GM19328 (cell line): ENCODE measurements at regions not wholly inside any gene's neighbourhood (a gene's known extent, or its start where the extent isn't known, plus 50 kb on each side); places are given as distances from the start of the nearest gene placed in this dataset.

Experiments used
- ATAC-seq: cut with Tn5 transposase; IDR thresholded peaks from one replicate; pipeline ENCODE4 v1.9.1; 2021; ENCODE audit warnings: mild to moderate bottlenecking, moderate library complexity; ENCODE audit not compliant: unreplicated experiment

- no peak for ATAC-seq
Observed at GRCh38 chr20:39624316-39624715, 662.2 kb downstream of the DHX35 start.

DNA sequence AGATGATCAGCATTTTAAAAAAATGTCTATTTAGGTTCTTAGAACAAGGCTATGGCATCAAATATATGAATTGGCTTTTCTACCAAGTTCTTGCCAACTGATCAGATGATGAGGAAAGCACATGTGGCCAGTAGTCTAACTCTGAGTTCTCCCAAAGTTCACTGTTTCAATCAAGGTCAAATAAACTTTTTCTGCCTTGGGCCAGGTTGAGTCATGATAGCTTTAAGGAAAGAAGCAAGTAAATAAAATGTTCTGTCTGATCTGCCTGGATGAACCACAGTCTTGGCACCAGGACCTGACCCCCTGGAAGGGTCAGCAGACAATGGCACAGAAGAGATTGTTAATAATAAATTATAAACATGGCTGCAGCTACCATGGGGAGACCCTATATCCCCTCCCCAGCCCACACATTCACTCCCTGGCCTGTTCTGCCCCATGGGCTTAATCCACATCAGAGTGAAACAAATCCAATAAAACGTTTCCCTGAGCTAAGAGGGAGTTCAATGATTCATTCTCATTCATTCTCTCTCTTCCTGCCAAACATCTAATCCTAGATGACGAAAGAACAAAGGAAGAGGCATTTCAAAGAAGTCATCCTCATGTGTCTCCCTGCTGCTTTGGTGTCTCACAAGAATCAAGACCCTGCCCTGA, 661.6 kb downstream of the DHX35 start:
- ATAC-seq, result no peak

DNA sequence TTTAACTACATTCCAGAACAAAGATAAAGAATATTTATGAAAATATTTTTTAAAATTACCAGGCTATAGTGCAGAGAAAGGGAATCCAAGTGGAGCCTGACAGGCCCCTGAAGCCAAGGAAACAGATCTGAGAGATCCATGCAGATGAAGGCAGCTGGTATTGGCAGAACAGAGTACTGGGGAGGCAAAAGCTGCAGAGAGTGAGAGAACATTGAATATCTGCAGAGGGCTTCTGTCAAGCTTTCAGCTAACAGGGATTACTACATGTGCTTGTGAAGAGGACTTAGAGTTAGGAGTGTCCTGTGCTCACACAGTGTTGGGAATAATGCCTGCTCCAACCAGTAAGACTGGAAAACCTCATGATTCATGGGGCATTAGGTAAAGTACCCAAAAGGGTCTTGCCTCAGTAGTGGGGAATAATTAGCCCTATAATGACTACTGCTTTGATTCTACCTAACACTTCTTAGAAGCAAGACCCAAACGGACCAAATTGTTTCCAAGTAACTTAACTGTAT, 657.2 kb downstream of the DHX35 start:
- no peak for ATAC-seq

DNA sequence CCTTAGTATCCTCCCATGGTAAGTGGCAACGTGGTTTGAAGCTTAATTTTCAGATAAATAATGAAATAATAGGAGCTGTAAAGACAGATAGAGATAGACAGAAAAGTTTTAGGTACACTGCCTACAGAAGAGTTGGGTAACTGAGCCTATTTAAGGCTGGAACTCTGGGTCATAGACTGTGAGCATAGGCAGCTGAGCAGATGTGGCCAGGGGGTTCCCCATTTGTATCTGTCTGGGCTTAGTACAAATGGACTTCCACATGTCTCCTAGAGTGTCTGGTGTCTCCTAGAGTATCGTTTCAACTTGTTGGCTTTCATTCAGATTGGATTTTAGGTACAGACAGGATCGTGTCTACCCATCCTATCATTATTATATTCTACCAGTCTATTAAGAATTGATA, 649.8 kb downstream of the DHX35 start:
- ATAC-seq, result no peak

DNA sequence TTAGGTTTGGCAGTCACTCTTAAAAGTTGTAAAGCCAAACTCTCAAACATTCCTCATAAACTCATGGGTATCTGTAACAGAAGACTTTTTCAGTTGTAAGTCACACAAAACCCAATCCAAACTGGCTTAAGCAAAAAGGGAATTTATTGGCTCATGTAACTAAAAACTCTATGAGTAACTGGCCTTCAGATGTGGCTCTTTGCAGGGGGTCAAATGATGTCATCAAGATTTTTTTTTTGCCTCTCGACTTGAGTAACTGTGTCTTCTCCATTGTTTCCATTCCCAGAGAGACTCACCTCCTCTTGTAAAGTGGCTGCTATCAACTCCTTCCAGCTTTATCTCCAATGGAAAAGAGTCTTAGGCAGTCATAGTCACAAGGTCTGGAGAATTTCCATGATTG, 645.0 kb downstream of the DHX35 start:
- no peak for ATAC-seq

DNA sequence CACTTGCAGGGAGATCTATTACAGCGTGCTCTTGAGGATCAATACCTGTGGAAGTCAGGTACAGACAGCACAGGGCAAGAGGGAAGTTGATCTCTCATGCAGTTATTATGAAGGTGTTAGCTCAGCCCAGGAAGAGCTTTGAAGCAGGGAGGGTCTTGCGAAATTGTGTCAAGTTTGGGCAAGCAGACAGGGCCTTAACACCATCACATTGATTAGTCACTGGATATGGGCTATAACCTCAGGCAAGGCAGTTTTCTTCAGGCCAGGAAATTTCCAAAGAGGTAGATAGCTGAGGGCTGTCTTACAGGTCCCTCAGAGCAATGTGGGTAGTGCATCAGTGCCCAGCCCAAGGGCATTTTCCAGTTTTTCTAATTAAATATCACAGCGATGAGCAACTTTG, 643.8 kb downstream of the DHX35 start:
- no peak for ATAC-seq

- ATAC-seq, result no peak
Observed at GRCh38 chr20:39605361-39605760, 643.2 kb downstream of the DHX35 start.

- ATAC-seq, result no peak
Observed at GRCh38 chr20:39603219-39603618, 641.1 kb downstream of the DHX35 start.

DNA sequence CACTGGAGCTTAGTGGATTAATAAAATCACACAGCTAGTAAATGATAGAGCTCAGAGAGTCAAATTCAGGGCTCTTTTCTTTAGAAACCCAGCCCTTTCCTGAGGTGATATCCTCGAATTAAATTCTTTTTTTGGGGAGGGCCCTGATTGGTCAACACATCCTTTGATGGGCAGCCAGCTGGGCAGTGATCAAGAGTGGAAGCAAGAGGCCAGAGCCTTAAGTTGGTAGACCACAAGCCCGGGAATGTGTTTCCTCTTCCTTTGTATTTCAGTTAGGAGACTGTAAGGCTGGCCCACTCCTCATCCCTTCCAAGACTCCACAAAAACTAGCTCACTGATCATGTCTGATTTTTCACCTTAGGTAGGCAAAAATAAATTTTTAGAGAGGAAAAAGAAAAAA, 640.5 kb downstream of the DHX35 start:
- ATAC-seq, result no peak

DNA sequence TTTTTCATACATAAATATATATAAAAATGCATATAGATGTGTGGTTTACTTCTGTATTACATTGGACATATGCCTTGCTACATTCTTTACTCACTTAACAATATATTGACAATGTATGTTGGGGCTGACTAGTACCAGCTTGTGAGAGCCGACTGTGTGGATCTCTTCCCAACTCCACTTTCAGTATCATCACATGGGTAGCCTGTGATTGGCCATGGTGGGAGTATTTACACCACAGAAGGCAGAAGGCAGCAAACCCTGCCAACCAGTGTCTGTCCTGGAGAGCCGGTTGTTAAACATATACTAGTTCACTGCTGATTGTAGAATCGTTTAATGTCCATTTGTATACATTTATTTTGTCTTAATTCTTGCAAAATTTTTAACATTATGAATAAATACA, 638.7 kb downstream of the DHX35 start:
- no peak for ATAC-seq

DNA sequence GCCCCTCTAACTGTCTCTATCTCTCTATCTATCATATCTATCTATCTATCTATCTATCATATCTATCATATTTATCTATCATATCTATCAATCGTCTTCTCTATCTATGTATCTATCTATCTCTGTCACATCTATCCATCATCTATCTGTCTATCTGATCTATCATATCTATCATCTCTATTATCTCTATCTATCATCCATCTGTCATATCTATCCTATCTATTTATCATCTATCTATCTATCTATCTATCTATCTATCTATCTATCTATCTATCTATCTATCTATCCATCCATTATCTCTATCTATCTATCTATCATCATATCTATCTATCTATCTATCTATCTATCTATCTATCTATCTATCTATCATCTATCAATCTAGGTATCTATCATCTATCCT, 638.0 kb downstream of the DHX35 start:
- no peak for ATAC-seq

DNA sequence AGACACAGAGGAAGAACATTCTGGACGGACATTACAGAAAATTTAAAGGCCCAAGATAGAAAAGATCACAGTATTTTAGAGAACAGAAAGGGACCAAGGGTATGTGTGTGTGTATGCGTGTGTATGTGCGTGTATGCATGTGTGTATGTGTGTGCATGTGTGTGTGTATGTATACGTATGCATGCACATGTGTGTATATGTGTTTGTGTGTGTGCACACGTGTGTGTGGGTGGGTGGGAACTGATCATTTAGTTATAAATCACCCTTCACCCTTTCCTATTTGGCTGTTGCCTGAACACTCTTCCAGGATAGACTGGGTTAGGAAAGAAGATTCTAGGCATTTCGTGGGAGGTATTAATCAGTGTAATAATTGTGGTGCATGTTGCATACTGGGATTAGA, 634.4 kb downstream of the DHX35 start:
- no peak for ATAC-seq

DNA sequence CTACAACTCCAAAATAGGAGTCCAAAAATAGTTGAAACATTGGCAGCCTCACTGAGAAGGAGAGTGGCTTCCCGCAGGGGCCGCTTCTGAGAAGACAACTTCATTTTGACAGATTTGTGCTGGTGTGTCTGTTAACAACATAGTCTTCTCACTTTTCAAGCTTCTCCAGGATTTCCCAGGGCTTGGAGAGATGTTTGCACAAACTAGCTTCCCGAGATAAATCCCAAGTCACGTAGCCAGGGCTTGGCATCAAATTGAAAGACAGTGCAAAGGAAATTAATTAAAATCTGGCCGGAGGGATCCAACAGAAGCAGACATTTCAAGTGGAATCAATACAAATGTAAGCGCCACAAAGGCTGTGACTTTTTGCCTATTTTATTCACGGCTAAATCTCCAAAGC, 630.2 kb downstream of the DHX35 start:
- no peak for ATAC-seq

DNA sequence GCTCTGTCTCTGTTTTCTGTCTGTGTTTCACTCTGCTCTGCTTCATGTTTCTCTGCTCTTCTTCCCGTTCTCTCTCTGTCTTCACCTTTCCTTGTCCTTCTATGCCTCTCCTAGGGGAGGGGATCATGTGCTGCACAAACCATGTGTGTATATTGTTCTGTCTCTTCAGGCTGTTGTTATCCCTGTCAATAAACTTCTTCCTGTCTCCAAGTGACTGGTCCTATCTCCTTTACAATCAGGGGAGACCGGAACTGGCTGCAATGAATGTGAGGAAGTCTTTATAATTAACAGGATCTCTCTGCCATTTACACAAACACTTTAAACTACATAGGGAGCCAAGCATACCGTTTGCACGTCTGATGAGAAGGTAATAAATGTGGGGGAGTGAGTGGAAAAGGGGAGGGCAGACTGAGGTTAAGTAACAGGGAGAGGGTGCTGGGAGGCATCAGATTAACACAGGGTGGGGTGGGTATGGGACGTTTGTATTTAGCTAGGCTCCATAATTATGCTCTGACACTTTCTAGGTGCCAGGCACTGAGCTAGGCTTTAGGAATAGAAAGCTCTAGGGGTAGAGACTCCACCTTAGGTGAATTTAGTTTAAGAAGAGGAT, 626.1 kb downstream of the DHX35 start:
- no peak for ATAC-seq

DNA sequence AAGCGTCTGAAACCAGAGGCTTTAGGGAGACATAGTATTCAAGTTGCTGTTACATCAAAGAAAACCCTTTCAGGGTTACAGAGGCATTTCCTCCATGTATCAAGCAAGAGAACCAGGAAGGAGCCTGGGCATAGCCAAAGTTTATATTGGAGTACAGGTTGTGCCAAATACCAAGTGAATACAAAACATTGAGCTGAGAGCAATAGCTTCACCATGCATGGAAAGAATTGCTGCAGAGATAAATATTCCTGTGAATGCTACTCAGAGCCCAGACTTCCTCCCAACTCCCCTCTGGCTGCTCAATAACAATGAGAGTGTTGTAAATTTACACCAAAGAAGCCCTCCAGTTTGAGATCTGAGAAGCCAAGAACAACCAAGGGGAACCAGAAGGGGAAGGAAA, 618.9 kb downstream of the DHX35 start:
- ATAC-seq, result no peak

GRCh38 chr20:39576771-39577170, 614.6 kb downstream of the DHX35 start:
- no peak for ATAC-seq

DNA sequence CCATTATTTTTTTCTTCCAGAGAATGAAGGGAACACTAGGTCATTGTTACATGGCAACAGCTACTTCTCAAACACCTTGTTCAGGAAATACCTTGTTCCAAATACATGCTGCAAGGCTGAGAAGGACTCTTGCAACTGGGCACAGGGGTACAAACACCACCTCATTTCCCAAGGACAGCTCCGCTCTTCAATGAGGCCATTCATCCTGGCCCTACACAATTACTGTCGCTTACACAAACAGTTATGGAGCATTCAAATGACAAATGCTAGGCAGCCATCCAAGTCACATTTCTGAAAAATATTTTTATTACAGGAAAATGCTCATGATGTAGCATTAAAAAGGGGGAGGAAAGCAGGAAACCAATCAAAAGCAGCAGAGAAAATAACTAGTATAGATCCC, 611.9 kb downstream of the DHX35 start:
- ATAC-seq, result no peak

- no peak for ATAC-seq
Observed at GRCh38 chr20:39571171-39571570, 609.0 kb downstream of the DHX35 start.

GRCh38 chr20:39568109-39568508, 606.0 kb downstream of the DHX35 start:
- ATAC-seq, result no peak

DNA sequence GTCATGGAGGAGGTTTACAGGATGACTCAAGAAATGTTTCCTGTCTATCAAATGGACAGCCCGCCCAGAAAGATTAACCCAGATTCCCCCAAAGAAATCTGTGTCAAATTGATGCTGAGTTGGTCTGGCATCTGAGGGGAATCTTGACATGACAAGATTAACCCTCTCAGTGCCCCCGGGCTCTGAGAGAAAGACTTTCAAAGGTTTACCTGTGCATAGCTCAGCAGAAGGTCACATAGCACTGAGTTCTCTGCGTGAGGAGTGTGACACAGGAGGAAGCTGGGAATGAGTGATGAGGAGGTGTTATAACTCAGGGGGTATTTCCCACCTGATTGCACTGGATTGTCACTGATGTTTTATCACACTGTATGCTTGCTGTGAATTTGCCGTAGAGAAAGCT, 601.2 kb downstream of the DHX35 start:
- no peak for ATAC-seq

DNA sequence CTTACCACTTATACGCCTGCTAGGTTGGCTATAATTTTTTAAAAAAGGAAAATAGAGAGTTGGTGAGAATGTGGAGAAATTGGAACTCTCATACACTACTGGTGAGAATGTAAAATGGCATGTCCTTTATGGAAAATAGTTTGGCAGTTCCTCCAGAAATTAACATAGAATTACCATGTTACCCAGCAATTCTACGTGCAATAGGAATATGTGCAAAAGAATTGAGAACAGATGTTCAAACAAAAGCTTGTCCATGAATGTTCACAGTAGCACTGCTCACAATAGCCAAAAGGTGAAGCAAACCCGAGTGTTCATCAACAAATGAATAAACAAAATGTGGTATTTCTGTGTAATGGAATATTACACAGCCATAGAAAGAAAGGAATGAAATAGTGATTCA, 592.2 kb downstream of the DHX35 start:
- no peak for ATAC-seq

GRCh38 chr20:39553120-39553519, 591.0 kb downstream of the DHX35 start:
- no peak for ATAC-seq

DNA sequence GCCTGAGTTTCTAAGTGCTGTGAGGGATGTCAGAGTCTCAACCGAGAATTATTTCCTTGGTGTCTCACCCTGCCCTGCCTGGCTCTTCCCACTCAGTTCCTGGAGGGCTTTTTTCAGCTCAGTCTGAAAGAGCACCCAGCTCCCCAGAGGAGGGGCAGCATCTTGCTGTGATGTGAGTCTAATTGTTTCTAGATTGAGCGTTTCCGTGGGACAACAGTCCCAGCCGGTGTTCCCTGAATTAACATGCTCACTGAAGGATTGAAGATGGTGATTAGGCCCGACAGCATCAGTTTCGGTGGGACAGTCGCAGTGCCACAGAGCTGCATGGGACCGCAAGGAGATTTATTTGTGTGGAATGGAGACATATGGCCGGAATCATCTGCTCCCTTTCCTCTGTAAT, 587.6 kb downstream of the DHX35 start:
- ATAC-seq, result no peak
